Glutamatergic neuron (in vitro differentiated cells): ENCODE measurements at regions not wholly inside any gene's neighbourhood (a gene's known extent, or its start where the extent isn't known, plus 50 kb on each side); places are given as distances from the start of the nearest gene placed in this dataset.

Source experiments
- DNase-seq: peaks from one replicate; pipeline ENCODE4 v3.0.0; 2022
- H3K27ac Mint-ChIP-seq: one replicate; pipeline ENCODE4 v1.8.0; 2020; ENCODE audit warnings: mild to moderate bottlenecking, mixed read lengths, inconsistent platforms; ENCODE audit not compliant: unreplicated experiment
- H3K27me3 Mint-ChIP-seq: one replicate; pipeline ENCODE4 v1.8.0; 2020; ENCODE audit warnings: mild to moderate bottlenecking, moderate library complexity, mixed read lengths, inconsistent platforms; ENCODE audit not compliant: unreplicated experiment
- H3K36me3 Mint-ChIP-seq: one replicate; pipeline ENCODE4 v1.8.0; 2020; ENCODE audit warnings: mild to moderate bottlenecking, mixed read lengths, inconsistent platforms; ENCODE audit not compliant: unreplicated experiment
- H3K4me1 Mint-ChIP-seq: one replicate; pipeline ENCODE4 v1.8.0; 2020; ENCODE audit warnings: mild to moderate bottlenecking, low read depth, mixed read lengths, inconsistent platforms; ENCODE audit not compliant: unreplicated experiment
- H3K4me3 Mint-ChIP-seq: one replicate; pipeline ENCODE4 v1.8.0; 2020; ENCODE audit warnings: mild to moderate bottlenecking, mixed read lengths, inconsistent platforms; ENCODE audit not compliant: unreplicated experiment
- H3K9me3 Mint-ChIP-seq: one replicate; pipeline ENCODE4 v1.8.0; 2020; ENCODE audit warnings: mild to moderate bottlenecking, moderate library complexity, mixed read lengths, inconsistent platforms; ENCODE audit not compliant: unreplicated experiment
- CTCF ChIP-seq: fragments of 200-600 bp; sonication (generic); IDR thresholded peaks from one replicate; pipeline ENCODE4 v1.5.0; 2021; ENCODE audit not compliant: partially characterized antibody, unreplicated experiment

GRCh38 chr4:187767158-187767557 lies 228.4 kb upstream of the ZFP42 start:
- H3K9me3 Mint-ChIP-seq: no peaks in the 10 kb centered on the region
- no peaks in the 10 kb centered on the region for H3K4me1 Mint-ChIP-seq
- TF ChIP-seq CTCF: no peak
- no peaks in the 10 kb centered on the region for H3K27me3 Mint-ChIP-seq
- no peak for DNase-seq
- no peaks in the 10 kb centered on the region for H3K36me3 Mint-ChIP-seq
- no peak overlapping the region for H3K4me3 Mint-ChIP-seq
- H3K27ac Mint-ChIP-seq: no peak overlapping the region

- no peaks in the 10 kb centered on the region for H3K4me1 Mint-ChIP-seq
- no peaks in the 10 kb centered on the region for H3K27me3 Mint-ChIP-seq
- no peak for TF ChIP-seq CTCF
- H3K9me3 Mint-ChIP-seq: no peaks in the 10 kb centered on the region
- no peaks in the 10 kb centered on the region for H3K36me3 Mint-ChIP-seq
- no peak for DNase-seq
- no peak overlapping the region for H3K27ac Mint-ChIP-seq
- H3K4me3 Mint-ChIP-seq: no peak overlapping the region
These were observed 227.9 kb upstream of the ZFP42 start for GRCh38 chr4:187767687-187768086.

- Mint-ChIP-seq H3K27me3 (no peaks in the 10 kb centered on the region), H3K4me3 (no peak overlapping the region), H3K36me3 (no peaks in the 10 kb centered on the region), H3K27ac (no peak overlapping the region), H3K4me1 (no peaks in the 10 kb centered on the region), H3K9me3 (no peaks in the 10 kb centered on the region)
- DNase-seq: no peak
- TF ChIP-seq CTCF: no peak
These were observed 225.2 kb upstream of the ZFP42 start for GRCh38 chr4:187770345-187770744.

GRCh38 chr4:187777954-187778353 lies 217.6 kb upstream of the ZFP42 start:
- Mint-ChIP-seq H3K27ac (no peak overlapping the region), H3K4me1 (no peaks in the 10 kb centered on the region), H3K27me3 (peaks cover 4% of the 10 kb centered on the region), H3K4me3 (no peak overlapping the region), H3K9me3 (peaks cover 2% of the 10 kb centered on the region), H3K36me3 (peaks cover 5% of the 10 kb centered on the region)
- no peak for DNase-seq
- TF ChIP-seq CTCF: no peak

GRCh38 chr4:187780070-187780469 lies 215.5 kb upstream of the ZFP42 start:
- H3K9me3 Mint-ChIP-seq: peaks cover 2% of the 10 kb centered on the region

More at GRCh38 chr4:187780070-187780469, 215.5 kb upstream of the ZFP42 start:
- TF ChIP-seq CTCF: no peak
- H3K27ac Mint-ChIP-seq: no peak overlapping the region
- DNase-seq: no peak
- H3K4me3 Mint-ChIP-seq: no peak overlapping the region
- H3K36me3 Mint-ChIP-seq: peaks cover 5% of the 10 kb centered on the region
- H3K4me1 Mint-ChIP-seq: no peaks in the 10 kb centered on the region
- H3K27me3 Mint-ChIP-seq: peaks cover 4% of the 10 kb centered on the region
